SH-SY5Y (cell line): ENCODE measurements at regions not wholly inside any gene's neighbourhood (a gene's known extent, or its start where the extent isn't known, plus 50 kb on each side); places are given as distances from the start of the nearest gene placed in this dataset.

ENCODE experiments used
- GATA2 ChIP-seq: IDR thresholded peaks from 2 replicates; pipeline ENCODE4 v1.6.1; 2011; ENCODE audit warnings: mild to moderate bottlenecking, low read depth, low read length
- GATA3 ChIP-seq: IDR thresholded peaks from 2 replicates; pipeline ENCODE4 v1.6.1; 2011; ENCODE audit warnings: low read depth, mild to moderate bottlenecking, low read length, moderate library complexity

- TF ChIP-seq GATA3 (no peak), GATA2 (no peak)
These were observed 899.1 kb upstream of the ZWINT start for GRCh38 chr10:57260175-57260574.

- no peak for TF ChIP-seq GATA2
- no peak for TF ChIP-seq GATA3
These were observed 888.7 kb upstream of the ZWINT start for GRCh38 chr10:57249615-57250281.

- TF ChIP-seq GATA3 (no peak), GATA2 (no peak)
These were observed 886.2 kb upstream of the ZWINT start for GRCh38 chr10:57247271-57247670.

GRCh38 chr10:57225920-57226319 is 864.9 kb upstream of the ZWINT start:
- no peak for TF ChIP-seq GATA3
- no peak for TF ChIP-seq GATA2

GRCh38 chr10:57224811-57225210 is 863.8 kb upstream of the ZWINT start:
- TF ChIP-seq GATA2 (no peak), GATA3 (no peak)

GRCh38 chr10:57222603-57223002 is 861.5 kb upstream of the ZWINT start:
- no peak for TF ChIP-seq GATA3
- no peak for TF ChIP-seq GATA2

- TF ChIP-seq GATA2 (no peak), GATA3 (no peak)
These were observed 861.1 kb upstream of the ZWINT start for GRCh38 chr10:57222129-57222528.

- TF ChIP-seq GATA2 (no peak), GATA3 (no peak)
These were observed 860.6 kb upstream of the ZWINT start for GRCh38 chr10:57221674-57222073.

- TF ChIP-seq GATA2: no peak
- TF ChIP-seq GATA3: no peak
These were observed 857.3 kb upstream of the ZWINT start for GRCh38 chr10:57218382-57218781.

- no peak for TF ChIP-seq GATA2
These were observed 841.3 kb upstream of the ZWINT start for GRCh38 chr10:57202356-57202755.

- TF ChIP-seq GATA3 (no peak), GATA2 (no peak)
These were observed 827.8 kb upstream of the ZWINT start for GRCh38 chr10:57188846-57189245.

- TF ChIP-seq GATA2 (no peak), GATA3 (no peak)
These were observed 825.1 kb upstream of the ZWINT start for GRCh38 chr10:57186201-57186600.

- TF ChIP-seq GATA2: no peak
- TF ChIP-seq GATA3: no peak
These were observed 808.5 kb upstream of the ZWINT start for GRCh38 chr10:57169597-57169996.

- TF ChIP-seq GATA3 (no peak), GATA2 (no peak)
These were observed 807.7 kb upstream of the ZWINT start for GRCh38 chr10:57168611-57169240.

GRCh38 chr10:57165671-57166070 is 804.6 kb upstream of the ZWINT start:
- TF ChIP-seq GATA3 (no peak), GATA2 (no peak)
